OCI-LY1 (cell line): ENCODE measurements at regions not wholly inside any gene's neighbourhood (a gene's known extent, or its start where the extent isn't known, plus 50 kb on each side); places are given as distances from the start of the nearest gene placed in this dataset.
A peak's percentile ranks its signal among the peaks of the same experiment; 100 is the strongest.

Experiments used
- H2AFZ ChIP-seq: fragments of 200-600 bp; sonication (generic), shearing (Covaris generic); 2 replicates; pipeline ENCODE4 v1.6.0; 2014; ENCODE audit warnings: antibody characterized with exemption, mild to moderate bottlenecking, low read length
- H3F3A ChIP-seq: fragments of 200-600 bp; sonication (generic), shearing (Covaris generic); 2 replicates; pipeline ENCODE4 v1.6.0; 2014; ENCODE audit warnings: mild to moderate bottlenecking, antibody characterized with exemption, low read length, moderate library complexity; ENCODE audit not compliant: insufficient read depth
- H3K27ac ChIP-seq: fragments of 200-600 bp; sonication (generic); 2 replicates; pipeline ENCODE4 v1.5.1; 2014; ENCODE audit warnings: low read length, mixed run types, mild to moderate bottlenecking, low read depth; ENCODE audit not compliant: poor library complexity, severe bottlenecking
- H3K27me3 ChIP-seq: fragments of 200-600 bp; sonication (generic); 2 replicates; pipeline ENCODE4 v1.6.0; 2014; ENCODE audit warnings: antibody characterized with exemption, mild to moderate bottlenecking, low read length, moderate library complexity; ENCODE audit not compliant: insufficient read depth
- H3K36me3 ChIP-seq: fragments of 200-600 bp; sonication (generic); 2 replicates; pipeline ENCODE4 v1.6.1; 2014; ENCODE audit warnings: mild to moderate bottlenecking, antibody characterized with exemption, low read length, moderate library complexity, mixed read lengths; ENCODE audit not compliant: insufficient read depth
- H3K4me1 ChIP-seq: fragments of 200-600 bp; sonication (generic); 2 replicates; pipeline ENCODE4 v1.5.1; 2014; ENCODE audit warnings: mild to moderate bottlenecking, low read length, moderate library complexity; ENCODE audit not compliant: insufficient read depth, severe bottlenecking
- H3K4me2 ChIP-seq: fragments of 200-600 bp; sonication (generic), shearing (Covaris generic); 2 replicates; pipeline ENCODE4 v1.6.1; 2014; ENCODE audit warnings: low read length
- H3K4me3 ChIP-seq: fragments of 200-600 bp; sonication (generic); 2 replicates; pipeline ENCODE4 v1.5.1; 2014; ENCODE audit warnings: low read length, low read depth, mild to moderate bottlenecking, mixed read lengths; ENCODE audit not compliant: poor library complexity, severe bottlenecking
- H3K79me2 ChIP-seq: fragments of 200-600 bp; shearing (Covaris generic); 2 replicates; pipeline ENCODE4 v1.6.1; 2016; ENCODE audit warnings: mixed run types, low read length, mixed read lengths; ENCODE audit not compliant: insufficient read depth
- H3K9ac ChIP-seq: fragments of 200-600 bp; sonication (generic), shearing (Covaris generic); 2 replicates; pipeline ENCODE4 v1.6.1; 2014; ENCODE audit warnings: mild to moderate bottlenecking, low read length, mixed read lengths
- H3K9me2 ChIP-seq: fragments of 200-600 bp; sonication (generic), shearing (Covaris generic); 2 replicates; pipeline ENCODE4 v1.6.1; 2014; ENCODE audit warnings: low read depth, mild to moderate bottlenecking, low read length, mixed read lengths
- H3K9me3 ChIP-seq: fragments of 200-600 bp; shearing (Covaris generic); 2 replicates; pipeline ENCODE4 v1.6.1; 2014; ENCODE audit warnings: low read length, mixed read lengths
- H4K20me1 ChIP-seq: fragments of 200-600 bp; sonication (generic), shearing (Covaris generic); 2 replicates; pipeline ENCODE4 v1.6.0; 2016; ENCODE audit warnings: mild to moderate bottlenecking, low read length; ENCODE audit not compliant: insufficient read depth
- CTCF ChIP-seq: fragments of 200-600 bp; sonication (generic), shearing (Covaris generic); IDR thresholded peaks from 2 replicates; pipeline ENCODE4 v1.5.1; 2017; ENCODE audit warnings: mild to moderate bottlenecking, antibody characterized with exemption, low read length, moderate library complexity, mixed read lengths
- EZH2 ChIP-seq: fragments of 200-600 bp; sonication (generic), shearing (Covaris generic); IDR thresholded peaks from 2 replicates; pipeline ENCODE4 v1.8.0; 2017; ENCODE audit warnings: borderline replicate concordance, mixed run types, mild to moderate bottlenecking, antibody characterized with exemption, low read length, moderate library complexity, mixed read lengths

- Histone ChIP-seq H3K9me3 (peaks cover 17% of the 10 kb centered on the region), H4K20me1 (no peaks in the 10 kb centered on the region), H2AFZ (no peak overlapping the region), H3K27ac (no peak overlapping the region), H3K9me2 (no peaks in the 10 kb centered on the region), H3K79me2 (no peaks in the 10 kb centered on the region), H3K36me3 (no peaks in the 10 kb centered on the region; the same call in 1 of the 2 replicates), H3K4me1 (no peaks in the 10 kb centered on the region), H3K4me3 (no peak overlapping the region), H3K27me3 (peaks cover 10% of the 10 kb centered on the region; the same call in 1 of the 2 replicates), H3K9ac (no peak overlapping the region), H3F3A (no peaks in the 10 kb centered on the region), H3K4me2 (no peak overlapping the region)
- TF ChIP-seq EZH2, result no peak
- no peak for TF ChIP-seq CTCF
Observed at GRCh38 chr15:70334286-70334685, 236.6 kb upstream of the TLE3 start.

- TF ChIP-seq CTCF, result no peak
- TF ChIP-seq EZH2, result no peak
- no peaks in the 10 kb centered on the region for H3K9me2 ChIP-seq
- H3K4me3 ChIP-seq, result no peak overlapping the region
- H4K20me1 ChIP-seq, result no peaks in the 10 kb centered on the region
- H3F3A ChIP-seq, result no peaks in the 10 kb centered on the region
- H3K9me3 ChIP-seq, result peaks cover 9% of the 10 kb centered on the region; the same call in 1 of the 2 replicates
- H3K27me3 ChIP-seq, result no peaks in the 10 kb centered on the region
- H3K36me3 ChIP-seq, result no peaks in the 10 kb centered on the region
- H3K4me2 ChIP-seq, result no peak overlapping the region
- H3K79me2 ChIP-seq, result no peaks in the 10 kb centered on the region
- H2AFZ ChIP-seq, result no peak overlapping the region
- no peak overlapping the region for H3K27ac ChIP-seq
- H3K4me1 ChIP-seq, result peaks cover 22% of the 10 kb centered on the region
- no peak overlapping the region for H3K9ac ChIP-seq
Observed at GRCh38 chr15:70329179-70329578, 231.5 kb upstream of the TLE3 start.

GRCh38 chr15:70328679-70329115 is 231.0 kb upstream of the TLE3 start:
- Histone ChIP-seq H3K4me1 (peaks cover 27% of the 10 kb centered on the region), H3K9me2 (no peaks in the 10 kb centered on the region), H3K36me3 (no peaks in the 10 kb centered on the region), H2AFZ (no peak overlapping the region), H3K27me3 (no peaks in the 10 kb centered on the region), H3F3A (no peaks in the 10 kb centered on the region), H3K9me3 (peaks cover 4% of the 10 kb centered on the region; the same call in 1 of the 2 replicates), H3K4me2 (no peak overlapping the region; the same call in 1 of the 2 replicates), H4K20me1 (no peaks in the 10 kb centered on the region), H3K9ac (no peak overlapping the region), H3K4me3 (no peak overlapping the region), H3K79me2 (no peaks in the 10 kb centered on the region), H3K27ac (peak overlapping the region; percentile 2)
- no peak for TF ChIP-seq CTCF
- no peak for TF ChIP-seq EZH2
